ENCODE measurements at regions not wholly inside any gene's neighbourhood (a gene's known extent, or its start where the extent isn't known, plus 50 kb on each side); places are given as distances from the start of the nearest gene placed in this dataset.

DNA sequence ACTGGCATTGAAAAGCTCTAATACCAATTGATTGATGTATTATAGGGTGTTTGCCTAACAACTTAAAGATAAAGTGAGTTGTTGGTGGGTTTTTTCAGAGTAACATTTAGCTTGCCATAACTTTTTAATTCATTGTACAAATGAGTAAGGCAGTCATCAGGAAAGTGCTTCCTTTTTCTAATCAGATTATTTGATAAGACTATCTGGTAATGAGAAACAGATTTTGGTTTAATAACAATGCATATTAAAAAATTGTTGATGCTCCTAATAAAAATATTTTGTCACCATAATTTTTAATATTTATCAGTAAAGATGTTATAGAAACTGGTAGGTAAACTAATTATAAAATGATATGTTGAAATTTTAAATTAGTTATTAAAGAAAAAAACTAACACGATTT, 51.3 kb downstream of the BLTP1 start:
- H3K4me1 ChIP-seq (replicated peaks) = no peaks in the 10 kb centered on the region

DNA sequence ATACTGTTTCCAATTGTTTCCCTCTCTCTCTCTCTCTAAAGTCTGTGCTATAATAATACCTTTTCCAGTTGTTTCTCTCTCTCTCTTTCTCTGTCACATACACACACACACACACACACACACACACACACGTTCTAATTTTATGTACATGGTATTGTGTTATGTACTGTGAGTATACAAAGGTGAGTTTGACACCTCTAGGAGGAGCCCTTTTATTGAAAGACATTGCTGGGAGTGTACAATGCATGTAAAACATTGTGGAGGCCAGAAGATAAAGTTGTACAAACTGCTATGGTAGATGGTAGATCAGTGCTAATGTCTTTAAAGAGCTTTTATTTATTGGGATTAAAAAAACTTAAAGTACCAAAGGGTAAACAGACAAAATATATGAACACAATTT, 53.6 kb downstream of the BLTP1 start:
- no peak for DNase-seq (ENCODE audit: low read depth in 1 of 2, low spot score in 2 of 2)
- Histone ChIP-seq H3K4me1 (replicated peaks) (no peaks in the 10 kb centered on the region), H3K27me3 (replicated peaks) (no peaks in the 10 kb centered on the region), H3K4me3 (no peak overlapping the region), H3K36me3 (peaks cover 17% of the 10 kb centered on the region), H3K9me3 (replicated peaks) (no peaks in the 10 kb centered on the region), H3K27ac (no peak overlapping the region)

More for the DNA sequence above, 51.3 kb downstream of the BLTP1 start:
- Histone ChIP-seq H3K27ac (no peak overlapping the region), H3K27me3 (replicated peaks) (no peaks in the 10 kb centered on the region), H3K4me3 (no peak overlapping the region), H3K9me3 (replicated peaks) (no peaks in the 10 kb centered on the region), H3K36me3 (peaks cover 28% of the 10 kb centered on the region)
- no peak for DNase-seq (ENCODE audit: low read depth in 1 of 2, low spot score in 2 of 2)

DNA sequence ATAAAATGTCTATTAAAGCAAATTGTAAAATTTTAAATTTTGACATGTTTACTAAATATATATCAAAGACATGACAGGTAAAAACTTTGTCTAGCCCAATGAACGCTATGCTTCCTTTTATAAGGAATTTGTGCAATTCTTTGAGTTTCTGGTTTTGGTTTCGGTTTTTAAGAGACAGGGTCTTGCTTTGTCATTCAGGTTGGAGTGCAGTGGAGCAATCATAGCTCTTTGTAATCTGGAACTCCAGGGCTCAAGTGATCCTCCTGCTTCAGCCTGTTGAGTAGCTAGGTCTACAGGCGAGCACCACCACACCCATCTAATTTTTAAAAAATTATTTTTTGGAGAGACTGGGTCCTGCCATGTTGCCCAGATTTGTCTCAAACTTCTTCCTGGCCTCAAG, 60.7 kb downstream of the BLTP1 start:
- Histone ChIP-seq H3K9me3 (replicated peaks) (no peaks in the 10 kb centered on the region), H3K27ac (no peak overlapping the region), H3K36me3 (peaks cover 7% of the 10 kb centered on the region; the same call in 1 of the 2 replicates), H3K4me3 (no peak overlapping the region), H3K27me3 (replicated peaks) (no peaks in the 10 kb centered on the region), H3K4me1 (replicated peaks) (no peaks in the 10 kb centered on the region)
- DNase-seq (ENCODE audit: low read depth in 1 of 2, low spot score in 2 of 2) = no peak

DNA sequence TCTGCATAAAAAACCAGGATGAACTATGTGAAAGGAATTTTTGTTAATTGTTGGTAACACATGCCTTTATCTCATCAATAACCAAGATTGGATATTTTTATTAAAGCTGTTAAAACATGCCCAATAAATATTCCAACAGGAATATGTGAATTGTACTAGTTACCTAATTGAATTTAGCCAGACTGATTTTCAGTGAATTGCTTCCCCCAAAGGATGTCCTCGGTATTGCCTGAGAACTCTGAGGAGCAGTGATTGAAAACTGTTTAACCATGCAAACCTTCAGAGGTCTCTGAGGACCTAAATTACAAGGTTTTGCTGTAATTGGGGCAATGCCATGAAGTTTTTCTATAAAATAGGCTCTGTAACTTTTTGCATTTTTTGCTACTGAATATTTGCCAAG, 66.6 kb downstream of the BLTP1 start:
- Histone ChIP-seq H3K27ac (no peak overlapping the region), H3K9me3 (replicated peaks) (no peaks in the 10 kb centered on the region), H3K36me3 (peaks cover 8% of the 10 kb centered on the region; the same call in 1 of the 2 replicates), H3K27me3 (replicated peaks) (no peaks in the 10 kb centered on the region), H3K4me3 (no peak overlapping the region), H3K4me1 (replicated peaks) (no peaks in the 10 kb centered on the region)
- no peak for DNase-seq (ENCODE audit: low read depth in 1 of 2, low spot score in 2 of 2)

DNA sequence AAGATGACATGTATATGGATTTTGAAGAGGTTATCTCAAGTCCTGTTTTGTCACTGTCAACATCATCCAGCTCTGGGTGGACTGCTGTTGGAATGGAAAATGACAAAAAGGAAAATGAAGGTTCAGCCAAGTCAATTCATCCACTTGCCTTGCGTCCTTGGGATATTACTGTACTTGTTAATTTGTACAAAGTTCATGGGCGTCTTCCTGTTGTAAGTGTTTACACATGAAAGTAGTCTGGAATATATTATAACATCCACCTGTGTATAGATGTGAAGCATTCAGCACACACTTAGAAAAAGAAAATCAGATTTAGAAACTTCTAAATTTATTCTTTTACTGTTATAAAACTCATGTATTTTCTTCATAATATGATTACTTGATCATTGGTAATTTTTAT, 67.2 kb downstream of the BLTP1 start:
- Histone ChIP-seq H3K36me3 (peaks cover 8% of the 10 kb centered on the region; the same call in 1 of the 2 replicates), H3K27me3 (replicated peaks) (no peaks in the 10 kb centered on the region), H3K27ac (no peak overlapping the region), H3K4me1 (replicated peaks) (no peaks in the 10 kb centered on the region), H3K9me3 (replicated peaks) (no peaks in the 10 kb centered on the region), H3K4me3 (no peak overlapping the region)
- no peak for DNase-seq (ENCODE audit: low read depth in 1 of 2, low spot score in 2 of 2)

DNA sequence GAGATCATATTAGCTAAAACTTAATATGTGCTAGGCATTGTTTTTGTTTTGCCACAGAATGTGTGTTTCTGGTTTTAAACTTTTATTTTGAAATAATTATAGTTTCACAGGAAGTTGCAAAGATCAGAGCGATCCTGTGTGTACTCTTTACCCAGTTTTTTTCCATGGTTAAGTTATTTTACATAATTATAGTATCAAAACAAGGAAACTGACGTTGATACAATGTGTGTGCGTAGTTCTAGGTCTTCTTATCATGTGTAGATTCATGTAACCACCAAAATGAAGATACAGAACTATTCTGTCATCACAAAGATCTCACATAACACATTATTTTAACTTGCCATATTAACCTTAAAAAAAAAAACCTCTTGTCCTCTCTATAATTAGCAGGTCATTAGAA, 69.2 kb downstream of the BLTP1 start:
- H3K27me3 ChIP-seq (replicated peaks) = no peaks in the 10 kb centered on the region

DNA sequence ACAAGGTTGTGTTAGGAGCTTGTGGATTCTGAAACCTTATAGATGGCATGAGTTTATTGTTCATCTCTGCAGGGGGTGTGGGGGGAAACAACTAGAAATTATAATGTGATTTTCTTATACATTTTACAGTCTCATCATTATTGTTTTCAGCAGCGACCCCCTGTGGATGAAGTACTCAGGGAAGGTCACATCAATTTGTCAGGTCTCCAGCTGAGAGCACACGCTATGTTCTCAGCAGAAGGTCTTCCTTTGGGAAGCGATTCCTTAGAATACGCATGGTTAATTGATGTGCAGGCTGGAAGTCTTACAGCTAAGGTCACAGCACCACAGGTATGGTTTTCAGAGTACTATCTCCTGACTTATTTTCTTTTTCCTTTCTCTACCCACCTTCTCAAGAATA, 72.2 kb downstream of the BLTP1 start:
- Histone ChIP-seq H3K36me3 (peaks cover 6% of the 10 kb centered on the region; the same call in 1 of the 2 replicates), H3K4me1 (replicated peaks) (no peaks in the 10 kb centered on the region), H3K9me3 (replicated peaks) (no peaks in the 10 kb centered on the region), H3K27ac (no peak overlapping the region), H3K4me3 (no peak overlapping the region), H3K27me3 (replicated peaks) (no peaks in the 10 kb centered on the region)
- peak in 1 of 2 experiments; percentile 10 for DNase-seq (ENCODE audit: low read depth in 1 of 2, low spot score in 2 of 2)

More for the DNA sequence above, 69.2 kb downstream of the BLTP1 start:
- no peak for DNase-seq (ENCODE audit: low read depth in 1 of 2, low spot score in 2 of 2)
- peaks cover 8% of the 10 kb centered on the region; the same call in 1 of the 2 replicates for H3K36me3 ChIP-seq
- H3K27ac ChIP-seq = no peak overlapping the region
- no peak overlapping the region for H3K4me3 ChIP-seq
- H3K4me1 ChIP-seq (replicated peaks) = no peaks in the 10 kb centered on the region
- H3K9me3 ChIP-seq (replicated peaks) = no peaks in the 10 kb centered on the region

DNA sequence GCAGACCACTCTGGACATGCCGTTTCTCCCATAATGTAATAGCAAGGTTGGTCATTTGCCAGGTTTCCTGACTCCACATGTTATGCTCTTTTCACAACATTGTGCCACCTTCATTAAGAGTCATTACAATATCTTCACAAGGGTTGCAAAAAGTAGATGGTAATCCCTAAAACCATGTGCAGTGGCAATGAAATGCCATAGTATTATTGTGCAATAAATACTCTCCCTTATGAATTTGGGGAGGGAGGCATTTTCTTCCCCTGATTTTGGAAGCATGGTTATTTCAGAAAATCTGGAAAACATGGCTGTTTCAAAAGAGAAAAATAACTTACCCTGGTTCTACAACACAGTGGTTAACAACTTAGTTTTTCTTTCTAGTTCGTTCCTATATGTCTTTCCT, 75.1 kb downstream of the BLTP1 start:
- H3K9me3 ChIP-seq (replicated peaks) = no peaks in the 10 kb centered on the region
- no peaks in the 10 kb centered on the region for H3K27me3 ChIP-seq (replicated peaks)
- H3K36me3 ChIP-seq = no peaks in the 10 kb centered on the region
- no peak overlapping the region for H3K27ac ChIP-seq
- H3K4me3 ChIP-seq = no peak overlapping the region
- H3K4me1 ChIP-seq (replicated peaks) = no peaks in the 10 kb centered on the region
- no peak for DNase-seq (ENCODE audit: low read depth in 1 of 2, low spot score in 2 of 2)

DNA sequence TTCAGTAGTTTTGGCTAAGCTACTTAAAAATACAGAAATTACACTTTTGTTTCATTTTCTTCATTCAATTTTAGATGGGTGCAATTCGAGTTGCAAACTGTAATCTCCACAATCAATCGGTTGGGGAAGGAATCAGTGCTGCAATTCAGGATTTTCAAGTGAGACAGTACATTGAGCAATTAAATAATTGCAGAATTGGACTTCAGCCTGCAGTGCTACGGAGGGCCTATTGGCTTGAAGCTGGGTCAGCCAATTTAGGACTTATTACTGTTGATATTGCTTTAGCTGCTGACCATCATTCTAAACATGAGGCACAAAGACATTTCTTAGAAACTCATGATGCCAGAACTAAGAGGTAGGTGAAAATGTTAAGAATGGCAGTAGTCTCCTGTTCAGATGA, 77.7 kb downstream of the BLTP1 start:
- H3K9me3 ChIP-seq (replicated peaks) = no peaks in the 10 kb centered on the region
- H3K4me1 ChIP-seq (replicated peaks) = no peaks in the 10 kb centered on the region
- no peak overlapping the region for H3K27ac ChIP-seq
- no peaks in the 10 kb centered on the region for H3K36me3 ChIP-seq
- no peak overlapping the region for H3K4me3 ChIP-seq
- DNase-seq (ENCODE audit: low read depth in 1 of 2, low spot score in 2 of 2) = no peak
- no peaks in the 10 kb centered on the region for H3K27me3 ChIP-seq (replicated peaks)

DNA sequence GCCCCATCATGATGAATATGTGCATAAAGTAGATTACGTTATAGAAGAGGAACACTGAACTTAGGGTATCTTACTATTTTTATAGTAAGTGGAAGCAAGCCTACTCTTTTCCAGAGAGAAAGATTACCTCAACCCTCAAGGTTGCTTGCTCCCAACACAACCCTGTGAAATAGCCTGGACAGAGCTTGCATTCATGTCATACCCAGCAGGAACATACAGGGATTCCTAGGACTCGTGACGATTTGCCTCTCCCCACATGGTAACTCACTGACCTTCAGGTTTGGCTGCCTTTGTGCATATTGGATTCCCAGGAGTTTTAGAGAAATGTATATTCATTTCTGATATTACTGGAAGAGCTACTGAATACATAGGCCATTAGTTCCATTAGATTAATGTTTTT, 80.5 kb downstream of the BLTP1 start:
- H3K4me1 ChIP-seq (replicated peaks) = no peaks in the 10 kb centered on the region
- no peaks in the 10 kb centered on the region for H3K27me3 ChIP-seq (replicated peaks)
- H3K9me3 ChIP-seq (replicated peaks) = no peaks in the 10 kb centered on the region
- no peak for DNase-seq (ENCODE audit: low read depth in 1 of 2, low spot score in 2 of 2)
- no peak overlapping the region for H3K27ac ChIP-seq
- no peaks in the 10 kb centered on the region for H3K36me3 ChIP-seq
- no peak overlapping the region for H3K4me3 ChIP-seq

DNA sequence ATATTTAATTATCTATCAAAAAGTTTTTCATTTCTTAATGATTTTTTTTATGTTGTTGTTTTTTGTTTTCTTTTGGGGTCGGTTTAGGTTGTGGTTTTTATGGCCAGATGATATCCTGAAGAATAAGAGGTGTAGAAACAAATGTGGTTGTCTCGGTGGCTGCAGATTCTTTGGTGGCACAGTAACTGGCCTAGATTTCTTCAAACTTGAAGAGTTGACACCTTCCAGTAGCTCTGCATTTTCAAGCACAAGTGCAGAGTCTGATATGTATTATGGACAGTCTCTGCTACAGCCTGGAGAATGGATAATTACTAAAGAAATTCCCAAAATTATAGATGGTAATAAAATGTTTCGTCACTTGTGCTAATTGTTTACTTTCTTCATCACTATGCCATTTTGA, 82.6 kb downstream of the BLTP1 start:
- DNase-seq (ENCODE audit: low read depth in 1 of 2, low spot score in 2 of 2) = no peak
- Histone ChIP-seq H3K27me3 (replicated peaks) (no peaks in the 10 kb centered on the region), H3K36me3 (peaks cover 3% of the 10 kb centered on the region), H3K4me3 (no peak overlapping the region), H3K27ac (no peak overlapping the region), H3K9me3 (replicated peaks) (no peaks in the 10 kb centered on the region), H3K4me1 (replicated peaks) (no peaks in the 10 kb centered on the region)

DNA sequence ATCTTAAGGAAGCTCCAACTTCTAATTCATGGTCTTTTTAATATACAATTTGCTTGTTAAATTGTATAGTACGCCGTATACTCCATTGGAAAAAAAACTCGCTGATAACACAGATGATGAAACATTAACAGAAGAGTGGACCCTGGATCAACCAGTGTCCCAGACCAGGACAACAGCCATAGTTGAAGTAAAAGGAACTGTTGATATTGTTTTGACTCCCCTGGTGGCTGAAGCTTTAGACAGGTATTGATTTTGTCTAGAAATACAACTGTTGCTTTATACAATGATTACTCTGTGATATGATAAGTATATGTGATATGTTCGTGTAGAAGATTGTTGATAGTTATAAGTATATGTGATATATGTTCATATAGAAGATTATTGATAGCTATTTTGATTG, 91.7 kb downstream of the BLTP1 start:
- DNase-seq (ENCODE audit: low read depth in 1 of 2, low spot score in 2 of 2) = no peak
- no peak overlapping the region for H3K4me3 ChIP-seq

DNA sequence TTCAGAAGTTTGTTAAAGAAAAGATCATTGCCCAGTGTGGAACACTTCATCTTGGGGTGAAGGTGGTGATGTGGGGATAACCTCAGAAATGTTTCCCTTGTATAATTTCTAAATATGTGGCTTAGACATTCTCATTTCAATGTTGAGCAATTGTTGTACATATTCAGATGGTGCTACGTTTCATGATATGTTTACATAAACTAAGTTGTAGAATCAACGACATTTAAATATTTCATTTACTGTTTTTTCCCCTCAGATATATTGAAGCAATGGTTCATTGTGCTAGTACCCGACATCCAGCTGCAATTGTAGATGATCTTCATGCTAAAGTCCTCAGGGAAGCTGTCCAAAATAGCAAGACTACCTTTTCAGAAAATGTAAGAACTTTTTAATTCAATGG, 92.6 kb downstream of the BLTP1 start:
- no peaks in the 10 kb centered on the region for H3K27me3 ChIP-seq (replicated peaks)
- peaks cover 20% of the 10 kb centered on the region for H3K36me3 ChIP-seq
- H3K27ac ChIP-seq = no peak overlapping the region
- no peak overlapping the region for H3K4me3 ChIP-seq
- H3K4me1 ChIP-seq (replicated peaks) = no peaks in the 10 kb centered on the region
- DNase-seq (ENCODE audit: low read depth in 1 of 2, low spot score in 2 of 2) = no peak
- H3K9me3 ChIP-seq (replicated peaks) = no peaks in the 10 kb centered on the region

More for the DNA sequence above, 91.7 kb downstream of the BLTP1 start:
- H3K9me3 ChIP-seq (replicated peaks) = no peaks in the 10 kb centered on the region
- peaks cover 20% of the 10 kb centered on the region for H3K36me3 ChIP-seq
- H3K4me1 ChIP-seq (replicated peaks) = no peaks in the 10 kb centered on the region
- H3K27ac ChIP-seq = no peak overlapping the region
- no peaks in the 10 kb centered on the region for H3K27me3 ChIP-seq (replicated peaks)

DNA sequence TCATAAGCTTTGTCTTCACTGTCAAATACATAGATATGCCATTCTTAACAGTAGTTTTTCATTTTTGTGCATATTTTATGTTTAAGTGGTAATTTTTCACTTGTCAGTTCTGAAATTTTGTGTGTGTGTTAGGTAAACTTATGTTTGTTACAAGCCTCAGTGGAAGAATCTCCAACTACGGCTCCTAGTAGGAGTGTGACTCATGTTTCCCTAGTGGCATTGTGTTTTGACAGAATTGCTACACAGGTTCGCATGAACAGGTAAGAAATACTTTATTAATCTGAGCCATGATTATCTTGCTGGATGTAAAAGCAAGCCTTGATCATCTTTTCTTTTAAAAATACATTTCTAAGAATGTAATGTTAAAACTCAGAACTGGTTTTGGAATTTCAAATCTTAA, 94.4 kb downstream of the BLTP1 start:
- DNase-seq (ENCODE audit: low read depth in 1 of 2, low spot score in 2 of 2) = no peak
- H3K4me1 ChIP-seq (replicated peaks) = no peaks in the 10 kb centered on the region
- H3K9me3 ChIP-seq (replicated peaks) = no peaks in the 10 kb centered on the region
- no peak overlapping the region for H3K27ac ChIP-seq
- H3K36me3 ChIP-seq = peaks cover 21% of the 10 kb centered on the region
- no peaks in the 10 kb centered on the region for H3K27me3 ChIP-seq (replicated peaks)
- H3K4me3 ChIP-seq = no peak overlapping the region

DNA sequence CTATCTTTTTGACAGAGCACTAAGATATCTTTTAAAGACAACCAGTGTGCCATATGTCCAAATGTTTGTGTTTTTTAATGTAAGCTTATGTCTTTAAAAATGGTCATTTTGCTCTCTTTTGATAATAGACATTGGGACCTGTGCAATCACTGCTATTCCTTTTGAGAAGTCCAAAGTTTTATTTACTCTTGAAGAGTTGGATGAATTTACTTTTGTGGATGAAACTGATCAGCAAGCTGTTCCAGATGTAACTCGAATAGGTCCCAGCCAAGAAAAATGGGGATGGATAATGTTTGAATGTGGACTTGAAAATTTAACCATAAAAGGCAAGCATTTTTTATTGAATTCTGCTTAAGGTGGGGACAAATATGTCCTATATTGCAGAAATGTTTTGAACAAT, 97.2 kb downstream of the BLTP1 start:
- Histone ChIP-seq H3K36me3 (peaks cover 21% of the 10 kb centered on the region), H3K4me3 (no peak overlapping the region), H3K27ac (no peak overlapping the region), H3K27me3 (replicated peaks) (no peaks in the 10 kb centered on the region), H3K9me3 (replicated peaks) (no peaks in the 10 kb centered on the region), H3K4me1 (replicated peaks) (no peaks in the 10 kb centered on the region)
- DNase-seq (ENCODE audit: low read depth in 1 of 2, low spot score in 2 of 2) = no peak

Measured in SJSA1 (cell line).